ENCODE measurements at regions not wholly inside any gene's neighbourhood (a gene's known extent, or its start where the extent isn't known, plus 50 kb on each side); places are given as distances from the start of the nearest gene placed in this dataset.

DNA sequence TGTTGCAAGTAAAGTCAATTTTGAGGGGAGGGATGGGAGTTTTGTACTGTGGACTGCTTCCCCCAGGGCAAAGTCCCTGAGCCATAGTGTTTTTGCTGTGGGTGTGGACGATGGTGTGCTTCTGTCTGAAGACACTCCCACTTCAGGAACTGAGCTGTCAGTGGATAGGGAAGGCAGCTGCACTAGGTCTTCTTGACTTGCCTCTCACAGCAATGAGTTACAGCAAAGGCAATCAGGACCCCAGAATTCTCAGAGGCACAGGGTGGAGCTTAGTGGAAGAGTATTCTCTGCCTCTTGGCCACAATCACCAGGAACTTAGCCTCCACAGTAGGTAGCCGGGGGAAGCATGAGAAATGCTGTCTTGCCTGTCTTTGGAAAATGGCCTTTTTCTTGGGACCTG lies 1416.6 kb upstream of the MIR17HG start:
- FAIRE-seq (no peak), DNase-seq (ENCODE audit: insufficient read length, low spot score) (no peak)
- no peak for TF ChIP-seq CTCF (IDR thresholded peaks at IDR 0.05; ENCODE audit: insufficient read depth, missing control alignments)

DNA sequence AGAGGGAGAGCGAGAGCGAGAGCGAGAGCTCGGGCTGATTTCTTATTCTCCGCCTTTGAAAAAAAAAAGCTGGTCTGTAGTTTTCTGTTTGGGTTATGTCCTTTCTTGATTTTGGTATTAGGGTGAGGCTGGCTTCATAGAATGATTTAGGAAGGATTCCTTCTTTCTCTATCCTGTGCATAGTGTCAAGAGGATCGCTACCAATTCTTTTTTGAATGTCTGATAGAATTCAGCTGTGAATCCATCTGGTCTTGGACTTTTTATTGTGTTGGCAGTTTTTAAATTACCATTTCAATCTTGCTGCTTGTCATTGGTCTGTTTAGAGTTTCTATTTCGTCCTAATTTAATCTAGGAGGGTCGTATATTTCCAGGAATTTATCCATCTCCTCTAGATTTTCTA lies 1414.6 kb upstream of the MIR17HG start:
- FAIRE-seq (no peak), DNase-seq (ENCODE audit: insufficient read length, low spot score) (no peak)
- no peak for TF ChIP-seq CTCF (IDR thresholded peaks at IDR 0.05; ENCODE audit: insufficient read depth, missing control alignments)

- FAIRE-seq (no peak), DNase-seq (ENCODE audit: insufficient read length, low spot score) (no peak)
- TF ChIP-seq CTCF (IDR thresholded peaks at IDR 0.05; ENCODE audit: insufficient read depth, missing control alignments), result no peak
These were observed 1411.2 kb upstream of the MIR17HG start for GRCh38 chr13:89936256-89936655.

DNA sequence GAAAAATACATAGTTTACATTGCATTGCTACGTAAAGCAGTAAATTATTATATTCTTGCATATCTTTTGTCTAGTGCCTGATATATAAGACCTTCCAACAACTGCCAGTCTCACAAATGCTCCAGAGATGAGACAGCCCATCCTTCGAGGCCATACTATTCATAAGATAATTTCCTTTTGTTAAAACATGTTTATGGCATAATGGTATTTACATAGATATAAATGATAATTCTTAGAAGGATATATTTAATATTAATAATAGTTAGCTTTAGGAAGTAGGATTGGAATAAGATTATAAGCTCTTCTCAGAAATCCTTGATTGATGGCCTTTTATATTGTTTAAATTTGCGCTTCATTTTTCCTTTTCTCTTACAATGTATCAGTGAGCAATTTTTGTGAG lies 1410.1 kb upstream of the MIR17HG start:
- TF ChIP-seq CTCF (IDR thresholded peaks at IDR 0.05; ENCODE audit: insufficient read depth, missing control alignments), result no peak
- DNase-seq (ENCODE audit: insufficient read length, low spot score), result no peak
- no peak for FAIRE-seq

- DNase-seq (ENCODE audit: insufficient read length, low spot score) (no peak), FAIRE-seq (no peak)
- no peak for TF ChIP-seq CTCF (IDR thresholded peaks at IDR 0.05; ENCODE audit: insufficient read depth, missing control alignments)
These were observed 1407.1 kb upstream of the MIR17HG start for GRCh38 chr13:89940383-89940782.

GRCh38 chr13:89943139-89943538 lies 1404.3 kb upstream of the MIR17HG start:
- TF ChIP-seq CTCF (IDR thresholded peaks at IDR 0.05; ENCODE audit: insufficient read depth, missing control alignments), result no peak
- FAIRE-seq (no peak), DNase-seq (ENCODE audit: insufficient read length, low spot score) (no peak)

GRCh38 chr13:89950225-89950624 lies 1397.3 kb upstream of the MIR17HG start:
- FAIRE-seq (no peak), DNase-seq (ENCODE audit: insufficient read length, low spot score) (no peak)
- no peak for TF ChIP-seq CTCF (IDR thresholded peaks at IDR 0.05; ENCODE audit: insufficient read depth, missing control alignments)
